ENCODE measurements at regions not wholly inside any gene's neighbourhood (a gene's known extent, or its start where the extent isn't known, plus 50 kb on each side); places are given as distances from the start of the nearest gene placed in this dataset.

- TF ChIP-seq CTCF (IDR thresholded peaks at IDR 0.05; ENCODE audit: insufficient read depth, low read length, poor library complexity, severe bottlenecking), result no peak
- no peak for TF ChIP-seq EZH2phosphoT487 (conservative IDR thresholded peaks at IDR 0.05; ENCODE audit: low read length)
Measured at GRCh38 chr12:92070054-92070863, 75.4 kb downstream of the BTG1 start.

Data from SU-DHL-6 (cell line).